ENCODE measurements at regions not wholly inside any gene's neighbourhood (a gene's known extent, or its start where the extent isn't known, plus 50 kb on each side); places are given as distances from the start of the nearest gene placed in this dataset.

DNA sequence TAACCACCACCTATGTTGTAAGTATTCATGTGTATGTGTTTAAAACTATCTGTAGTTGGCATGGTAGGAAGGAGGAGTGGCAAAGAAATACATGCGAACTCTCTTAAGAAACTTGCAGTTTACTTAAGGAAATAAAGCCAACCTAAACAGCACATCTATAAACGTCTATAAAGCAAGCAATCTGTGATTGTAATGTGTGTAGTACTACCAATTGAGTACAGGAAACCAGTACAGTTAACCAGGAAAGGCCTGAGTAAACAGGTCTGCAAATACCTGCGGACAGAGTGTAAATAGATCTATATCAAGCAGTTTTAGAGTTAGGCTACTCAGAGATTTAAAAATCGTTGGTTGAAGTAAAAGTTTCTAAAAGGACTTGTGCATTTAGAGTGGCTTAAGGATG lies 59.5 kb upstream of the AMOTL1 start:
- H3K4me1 ChIP-seq (ENCODE audit: control insufficient read depth, insufficient read depth, low read length): no peaks in the 10 kb centered on the region
- no peaks in the 10 kb centered on the region for H3K79me1 ChIP-seq (ENCODE audit: low read depth in 1 of 2, low read length in 2 of 2)
- no peak overlapping the region for H2AK9ac ChIP-seq (replicated peaks; ENCODE audit: low read depth, low read length, poor library complexity)
- no peak overlapping the region for H3K14ac ChIP-seq (replicated peaks; ENCODE audit: low read depth, low read length)
- ATAC-seq (ENCODE audit: low read depth): no peak
- H3K4me3 ChIP-seq (ENCODE audit: insufficient read depth, low read depth, low read length): no peak overlapping the region
- H3K9me3 ChIP-seq (ENCODE audit: control insufficient read depth, insufficient read depth, low read length): no peaks in the 10 kb centered on the region
- H4K91ac ChIP-seq (ENCODE audit: insufficient read depth, low read depth, low read length): no peak overlapping the region
- in situ Hi-C loops (cut with MboI; ENCODE audit: low sequenced_read_pairs) (no loop called here), intact Hi-C loops (cut with micrococcal nuclease) (no loop called here), dilution Hi-C loops (cut with HindIII; ENCODE audit: low sequenced_read_pairs, unreplicated experiment) (no loop called here)
- no peak overlapping the region for H2BK20ac ChIP-seq (ENCODE audit: low read depth, low read length)
- H4K20me1 ChIP-seq (ENCODE audit: insufficient read depth, low read length): no peaks in the 10 kb centered on the region
- H3K4me2 ChIP-seq (ENCODE audit: low read depth, low read length): no peak overlapping the region
- TF ChIP-seq USF2 (IDR thresholded peaks at IDR 0.05; ENCODE audit: low read depth, low read length): no peak
- TF ChIP-seq NFE2L2 (IDR thresholded peaks at IDR 0.05; ENCODE audit: low read depth, low read length): no peak
- TF ChIP-seq, protein P1, sequence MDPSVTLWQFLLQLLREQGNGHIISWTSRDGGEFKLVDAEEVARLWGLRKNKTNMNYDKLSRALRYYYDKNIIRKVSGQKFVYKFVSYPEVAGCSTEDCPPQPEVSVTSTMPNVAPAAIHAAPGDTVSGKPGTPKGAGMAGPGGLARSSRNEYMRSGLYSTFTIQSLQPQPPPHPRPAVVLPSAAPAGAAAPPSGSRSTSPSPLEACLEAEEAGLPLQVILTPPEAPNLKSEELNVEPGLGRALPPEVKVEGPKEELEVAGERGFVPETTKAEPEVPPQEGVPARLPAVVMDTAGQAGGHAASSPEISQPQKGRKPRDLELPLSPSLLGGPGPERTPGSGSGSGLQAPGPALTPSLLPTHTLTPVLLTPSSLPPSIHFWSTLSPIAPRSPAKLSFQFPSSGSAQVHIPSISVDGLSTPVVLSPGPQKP (IDR thresholded peaks at IDR 0.05; ENCODE audit: borderline replicate concordance, low read depth, low read length): no peak
- no peak for TF ChIP-seq RFX5 (IDR thresholded peaks at IDR 0.05; ENCODE audit: low read depth, low read length)
- no peak for TF ChIP-seq MXI1 (IDR thresholded peaks at IDR 0.05; ENCODE audit: borderline replicate concordance, low read depth, low read length)
- TF ChIP-seq MAZ (IDR thresholded peaks at IDR 0.05; ENCODE audit: borderline replicate concordance, low read depth, low read length): no peak
- TF ChIP-seq CHD1 (IDR thresholded peaks at IDR 0.05; ENCODE audit: low read depth, low read length): no peak
- TF ChIP-seq RAD21 (IDR thresholded peaks at IDR 0.05; ENCODE audit: low read length): no peak
- 100% methylated on average over 1 of the region's 4 CpGs; no CpG with 5 or more reads in 1 of the 2 experiments for WGBS, 2 experiments (ENCODE audit: extremely low coverage in 2 of 2, insufficient read length in 1 of 2)
- H4K5ac ChIP-seq (ENCODE audit: low read depth, low read length): no peak overlapping the region
- no peak overlapping the region for H3K9ac ChIP-seq (ENCODE audit: low read depth, low read length)
- H3K56ac ChIP-seq (ENCODE audit: extremely low read depth, insufficient read depth, low read length): no peak overlapping the region
- no peaks in the 10 kb centered on the region for H3K9me1 ChIP-seq (ENCODE audit: insufficient read depth, low read length)
- no peak overlapping the region for H2AFZ ChIP-seq (replicated peaks; ENCODE audit: low read length, poor library complexity)
- no peak overlapping the region for H4K8ac ChIP-seq (ENCODE audit: low read depth in 2 of 2, low read length in 2 of 2)
- no peak overlapping the region for H2BK120ac ChIP-seq (ENCODE audit: low read depth, low read length)
- BruUV-seq (replicated peaks): no TSS peak
- H3K18ac ChIP-seq (ENCODE audit: low read depth, low read length): no peak overlapping the region
- H2BK5ac ChIP-seq (ENCODE audit: low read depth, low read length, poor library complexity, severe bottlenecking): no peak overlapping the region
- CTCF ChIA-PET: no interaction called here
- no peak overlapping the region for H3K27ac ChIP-seq (ENCODE audit: insufficient read depth, low read length)
- no peaks in the 10 kb centered on the region for H3K36me3 ChIP-seq (ENCODE audit: control insufficient read depth, insufficient read depth, low read length)
- POLR2A ChIA-PET (ENCODE audit: unreplicated experiment): no interaction called here
- H3K23ac ChIP-seq (ENCODE audit: low read depth, low read length): no peak overlapping the region
- H3K27me3 ChIP-seq (ENCODE audit: control insufficient read depth, insufficient read depth, low read length): peaks cover 10% of the 10 kb centered on the region
- no peak for DNase-seq
- no peak overlapping the region for H3K4ac ChIP-seq (ENCODE audit: low read depth, low read length)
- no peak overlapping the region for H2AK5ac ChIP-seq (ENCODE audit: low read depth, low read length)
- no peak overlapping the region for H2BK15ac ChIP-seq (ENCODE audit: low read depth, low read length)

All from IMR-90 (cell line).